OCI-LY1 (cell line): ENCODE measurements at regions not wholly inside any gene's neighbourhood (a gene's known extent, or its start where the extent isn't known, plus 50 kb on each side); places are given as distances from the start of the nearest gene placed in this dataset.

Source experiments
- EZH2 ChIP-seq: fragments of 200-600 bp; sonication (generic), shearing (Covaris generic); IDR thresholded peaks from 2 replicates; pipeline ENCODE4 v1.8.0; 2017; ENCODE audit warnings: borderline replicate concordance, mixed run types, mild to moderate bottlenecking, antibody characterized with exemption, low read length, moderate library complexity, mixed read lengths
- TF ChIP-seq, protein P1 (sequence below): fragments of 200-600 bp; sonication (generic), shearing (Covaris generic); IDR thresholded peaks from 2 replicates; pipeline ENCODE4 v1.5.1; 2017; ENCODE audit warnings: mild to moderate bottlenecking, antibody characterized with exemption, low read length, moderate library complexity, mixed read lengths

DNA sequence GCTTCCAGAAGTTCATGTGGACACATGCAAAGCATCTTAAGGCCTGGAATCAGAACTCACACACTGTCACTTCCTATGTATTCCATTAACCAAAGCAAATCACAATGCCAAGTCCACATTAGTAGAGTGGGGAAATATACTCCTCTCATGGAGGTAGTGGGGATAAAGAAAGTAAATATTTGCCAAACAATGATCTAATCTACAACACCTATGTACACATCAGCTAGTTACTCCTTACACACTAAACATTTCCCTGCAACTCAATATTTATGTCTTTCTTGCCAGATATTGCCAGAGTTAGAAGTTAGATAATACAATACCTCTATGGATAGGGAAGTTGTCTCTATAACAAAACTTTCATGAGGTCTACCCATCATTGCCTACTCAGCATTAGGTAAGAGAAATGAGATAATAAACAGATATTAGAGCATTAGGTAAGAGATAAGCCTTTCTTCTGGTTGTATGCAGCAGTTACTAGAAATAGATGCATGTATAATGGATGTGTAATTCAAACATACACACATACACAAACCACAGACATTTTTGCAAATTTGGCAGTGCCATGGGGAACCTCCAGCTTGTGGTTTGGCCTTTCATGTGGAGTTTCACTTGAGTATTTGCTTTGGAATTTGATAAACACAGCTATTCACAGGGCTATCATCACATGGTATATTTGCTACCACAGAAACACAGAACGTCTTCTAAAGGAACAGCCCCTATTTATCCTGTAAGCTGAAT is 196.5 kb downstream of the TLE1 start:
- TF ChIP-seq EZH2, result no peak
- TF ChIP-seq, protein P1, sequence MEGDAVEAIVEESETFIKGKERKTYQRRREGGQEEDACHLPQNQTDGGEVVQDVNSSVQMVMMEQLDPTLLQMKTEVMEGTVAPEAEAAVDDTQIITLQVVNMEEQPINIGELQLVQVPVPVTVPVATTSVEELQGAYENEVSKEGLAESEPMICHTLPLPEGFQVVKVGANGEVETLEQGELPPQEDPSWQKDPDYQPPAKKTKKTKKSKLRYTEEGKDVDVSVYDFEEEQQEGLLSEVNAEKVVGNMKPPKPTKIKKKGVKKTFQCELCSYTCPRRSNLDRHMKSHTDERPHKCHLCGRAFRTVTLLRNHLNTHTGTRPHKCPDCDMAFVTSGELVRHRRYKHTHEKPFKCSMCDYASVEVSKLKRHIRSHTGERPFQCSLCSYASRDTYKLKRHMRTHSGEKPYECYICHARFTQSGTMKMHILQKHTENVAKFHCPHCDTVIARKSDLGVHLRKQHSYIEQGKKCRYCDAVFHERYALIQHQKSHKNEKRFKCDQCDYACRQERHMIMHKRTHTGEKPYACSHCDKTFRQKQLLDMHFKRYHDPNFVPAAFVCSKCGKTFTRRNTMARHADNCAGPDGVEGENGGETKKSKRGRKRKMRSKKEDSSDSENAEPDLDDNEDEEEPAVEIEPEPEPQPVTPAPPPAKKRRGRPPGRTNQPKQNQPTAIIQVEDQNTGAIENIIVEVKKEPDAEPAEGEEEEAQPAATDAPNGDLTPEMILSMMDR, result no peak
